ENCODE measurements at regions not wholly inside any gene's neighbourhood (a gene's known extent, or its start where the extent isn't known, plus 50 kb on each side); places are given as distances from the start of the nearest gene placed in this dataset.

GRCh38 chr7:94054130-94054529 lies 50.0 kb upstream of the BET1 start:
- no peak for DNase-seq

- DNase-seq: no peak
Observed at GRCh38 chr7:94055963-94056362, 51.8 kb upstream of the BET1 start.

GRCh38 chr7:94056796-94057207 lies 52.6 kb upstream of the BET1 start:
- DNase-seq: no peak

- DNase-seq: no peak
Observed at GRCh38 chr7:94057955-94058354, 53.8 kb upstream of the BET1 start.

- peak; percentile 28 for DNase-seq
Observed at GRCh38 chr7:94059746-94060145, 55.6 kb upstream of the BET1 start.

GRCh38 chr7:94060752-94061151 lies 56.6 kb upstream of the BET1 start:
- DNase-seq: peak; percentile 9

- no peak for DNase-seq
Observed at GRCh38 chr7:94061326-94061725, 57.2 kb upstream of the BET1 start.

- peak; percentile 10 for DNase-seq
Observed at GRCh38 chr7:94062372-94062771, 58.2 kb upstream of the BET1 start.

DNA sequence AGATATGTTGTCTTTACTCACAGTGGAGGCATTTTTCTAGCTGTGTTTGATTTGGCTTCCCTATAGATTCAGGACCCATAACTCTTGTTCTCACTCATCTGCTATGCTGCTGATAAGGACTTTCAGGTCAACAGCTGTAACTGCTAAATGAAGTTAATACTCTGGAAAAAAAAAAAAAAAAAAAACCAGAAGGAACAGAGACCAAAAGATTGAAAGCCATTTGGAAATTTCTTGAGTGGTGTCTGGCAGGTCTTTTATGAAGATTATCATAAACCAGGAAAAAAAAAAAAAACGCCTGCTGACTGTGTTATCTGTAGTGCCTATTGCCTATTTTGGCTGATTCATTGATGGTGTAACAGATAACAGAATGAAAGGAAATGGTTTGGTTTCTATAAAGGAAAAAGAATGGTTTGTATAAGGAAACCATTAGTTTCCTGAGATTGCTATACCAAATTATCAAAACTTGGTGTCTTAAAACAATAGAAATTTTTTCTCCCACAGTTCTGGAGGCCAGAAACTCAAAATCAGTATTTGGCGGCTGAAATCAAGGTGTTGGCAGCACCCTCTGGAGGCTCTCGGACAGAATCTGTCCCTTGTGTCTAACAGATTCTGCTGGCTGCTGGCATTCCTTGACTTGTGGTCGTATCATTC lies 60.5 kb upstream of the BET1 start:
- peak; percentile 22 for DNase-seq

- DNase-seq: no peak
Observed at GRCh38 chr7:94067047-94067446, 62.9 kb upstream of the BET1 start.

GRCh38 chr7:94067506-94067905 lies 63.4 kb upstream of the BET1 start:
- DNase-seq: no peak

- DNase-seq: no peak
Observed at GRCh38 chr7:94069162-94069739, 65.1 kb upstream of the BET1 start.

GRCh38 chr7:94080551-94080950 lies 76.4 kb upstream of the BET1 start:
- no peak for DNase-seq

GRCh38 chr7:94082126-94082525 lies 78.0 kb upstream of the BET1 start:
- DNase-seq: no peak

DNA sequence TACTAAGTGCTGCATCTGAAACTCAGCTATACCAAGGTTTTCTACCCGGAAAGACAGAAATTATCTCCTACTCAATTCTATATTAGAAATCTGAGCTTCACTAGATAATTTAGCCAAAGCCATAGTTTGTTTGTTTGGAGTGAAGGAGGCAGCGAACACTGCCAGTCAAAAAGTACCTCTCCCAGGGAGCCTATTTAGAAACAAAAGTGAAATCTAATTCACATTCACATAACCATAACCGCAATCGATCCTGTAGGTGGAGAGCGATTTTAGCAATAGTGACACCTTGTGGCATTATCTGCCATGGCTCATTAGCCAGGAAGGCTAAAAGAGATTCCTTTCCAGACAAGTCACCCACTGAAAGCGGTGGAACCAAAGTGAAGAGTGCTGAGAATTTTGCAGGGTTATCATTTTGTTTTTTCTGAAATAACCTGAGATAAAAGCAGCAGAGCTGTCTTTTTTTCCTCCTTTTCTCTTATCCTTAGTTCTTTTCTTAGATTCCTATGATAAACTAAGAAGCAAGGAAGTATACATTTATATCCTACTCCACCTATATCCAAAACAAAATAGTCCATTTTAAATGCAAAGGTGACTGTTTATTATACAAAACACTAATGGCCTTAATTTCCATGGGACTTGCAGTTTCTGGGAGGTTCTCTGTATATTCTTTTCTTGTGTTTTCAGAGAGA lies 83.7 kb upstream of the BET1 start:
- peak; percentile 78 for DNase-seq

DNA sequence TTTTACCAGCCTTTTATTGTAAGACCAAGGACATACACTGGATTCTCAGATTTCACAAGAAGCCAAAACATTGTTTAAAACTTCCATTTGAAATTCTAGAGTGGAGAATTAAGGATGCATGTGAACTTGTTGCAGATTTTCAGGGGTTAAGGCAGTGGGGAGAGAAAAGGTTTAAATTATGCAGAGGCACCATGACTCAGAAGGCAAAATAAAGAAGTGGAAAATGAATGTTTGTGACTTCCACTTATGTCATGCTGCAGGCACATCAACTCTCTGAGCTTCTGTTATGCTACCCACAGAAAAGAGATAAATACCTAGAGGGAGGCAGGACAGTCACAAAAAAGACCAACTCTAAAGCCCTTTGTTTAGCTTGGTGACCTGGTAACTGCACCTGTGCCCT lies 84.4 kb upstream of the BET1 start:
- no peak for DNase-seq

- no peak for DNase-seq
Observed at GRCh38 chr7:94089806-94090205, 85.7 kb upstream of the BET1 start.

- DNase-seq: no peak
Observed at GRCh38 chr7:94092980-94093379, 88.8 kb upstream of the BET1 start.

DNA sequence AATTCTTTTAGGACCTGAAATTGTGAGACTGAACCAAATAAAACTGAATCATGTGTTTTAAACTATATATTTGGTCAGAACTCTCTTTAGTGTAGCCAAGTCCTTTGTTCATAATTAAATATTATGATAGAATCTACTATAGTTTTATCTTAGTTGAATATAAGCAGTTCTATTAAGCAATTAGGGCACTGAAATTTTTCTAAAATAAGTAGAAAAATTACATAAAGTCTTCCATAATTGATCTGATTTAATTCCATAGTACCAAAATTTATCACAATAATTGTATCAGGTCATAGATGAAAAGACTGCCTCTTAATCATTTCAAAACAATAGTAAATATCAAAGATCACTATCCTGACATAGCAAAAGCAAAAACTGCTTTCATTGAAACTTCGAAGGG lies 90.1 kb upstream of the BET1 start:
- no peak for DNase-seq

GRCh38 chr7:94095316-94096009 lies 91.3 kb upstream of the BET1 start:
- no peak for DNase-seq

- no peak for DNase-seq
Observed at GRCh38 chr7:94099679-94100078, 95.5 kb upstream of the BET1 start.

- DNase-seq: no peak
Observed at GRCh38 chr7:94100723-94101345, 96.7 kb upstream of the BET1 start.

GRCh38 chr7:94104301-94104700 lies 100.1 kb upstream of the BET1 start:
- DNase-seq: no peak
